GM23338 (cell line): ENCODE measurements at regions not wholly inside any gene's neighbourhood (a gene's known extent, or its start where the extent isn't known, plus 50 kb on each side); places are given as distances from the start of the nearest gene placed in this dataset.
"Not testable (repeated sequence)": the region's sequence is repeated elsewhere in the genome, so short reads cannot be mapped to it uniquely, and the experiment has no call there.

Source experiments
- ATAC-seq: fragments of 200-7000 bp; cut with Tn5 transposase; 3 replicates; pipeline ENCODE4 v1.9.1; 2020
- DNase-seq: peaks from one replicate; pipeline ENCODE4 v3.0.0-alpha.2; 2015; ENCODE audit warnings: low spot score
- H2AFZ ChIP-seq: fragments of 200-600 bp; sonication (generic); 2 replicates; pipeline ENCODE4 v1.8.0; 2016; ENCODE audit warnings: antibody characterized with exemption, mild to moderate bottlenecking, moderate library complexity
- H3F3A ChIP-seq: fragments of 200-600 bp; sonication (generic); replicated peaks from 2 replicates; pipeline ENCODE4 v1.8.0; 2017; ENCODE audit warnings: antibody characterized with exemption, mixed run types, low read depth
- H3K27ac ChIP-seq: fragments of 200-600 bp; sonication (generic); 2 replicates; pipeline ENCODE4 v1.6.1; 2016; ENCODE audit warnings: low read depth
- H3K27me3 ChIP-seq: fragments of 200-600 bp; sonication (generic); 2 replicates; pipeline ENCODE4 v1.8.0; 2016; ENCODE audit warnings: mild to moderate bottlenecking, mixed run types, moderate library complexity; ENCODE audit not compliant: insufficient read depth
- H3K36me3 ChIP-seq: fragments of 200-600 bp; sonication (generic); 2 replicates; pipeline ENCODE4 v1.8.0; 2016; ENCODE audit warnings: mild to moderate bottlenecking; ENCODE audit not compliant: insufficient read depth
- H3K4me1 ChIP-seq: fragments of 200-600 bp; sonication (generic); 2 replicates; pipeline ENCODE4 v1.8.0; 2016; ENCODE audit warnings: mild to moderate bottlenecking, moderate library complexity; ENCODE audit not compliant: insufficient read depth
- H3K4me2 ChIP-seq: fragments of 200-600 bp; sonication (generic); 2 replicates; pipeline ENCODE4 v1.7.1; 2017; ENCODE audit warnings: mixed run types
- H3K4me3 ChIP-seq: fragments of 200-600 bp; sonication (generic); 2 replicates; pipeline ENCODE4 v1.6.1; 2016; ENCODE audit warnings: mixed run types
- H3K79me2 ChIP-seq: fragments of 200-600 bp; sonication (generic); replicated peaks from 2 replicates; pipeline ENCODE4 v1.8.0; 2017; ENCODE audit warnings: mild to moderate bottlenecking; ENCODE audit not compliant: insufficient read depth
- H3K9me2 ChIP-seq: fragments of 200-600 bp; sonication (generic); 2 replicates; pipeline ENCODE4 v1.8.0; 2017; ENCODE audit not compliant: insufficient read depth
- H4K20me1 ChIP-seq: fragments of 200-600 bp; sonication (generic); replicated peaks from 2 replicates; pipeline ENCODE4 v1.8.0; 2017; ENCODE audit warnings: mild to moderate bottlenecking; ENCODE audit not compliant: insufficient read depth
- H3K27ac Mint-ChIP-seq: 2 replicates; pipeline ENCODE4 v1.8.0; 2020; ENCODE audit warnings: inconsistent platforms, mild to moderate bottlenecking, moderate library complexity, mixed read lengths
- H3K27me3 Mint-ChIP-seq: 3 replicates; pipeline ENCODE4 v1.8.0; 2022; ENCODE audit warnings: low read depth, mild to moderate bottlenecking, moderate library complexity, mixed read lengths, inconsistent platforms; ENCODE audit not compliant: insufficient read depth, poor library complexity
- H3K36me3 Mint-ChIP-seq: 3 replicates; pipeline ENCODE4 v1.8.0; 2021; ENCODE audit warnings: low read depth, mild to moderate bottlenecking, inconsistent platforms, moderate library complexity, mixed read lengths
- H3K4me1 Mint-ChIP-seq: 3 replicates; pipeline ENCODE4 v1.8.0; 2020; ENCODE audit warnings: mild to moderate bottlenecking, inconsistent platforms, mixed read lengths
- H3K4me3 Mint-ChIP-seq: 3 replicates; pipeline ENCODE4 v1.8.0; 2021; ENCODE audit warnings: moderate library complexity, mild to moderate bottlenecking, inconsistent platforms, mixed read lengths
- H3K9me3 Mint-ChIP-seq: 3 replicates; pipeline ENCODE4 v1.8.0; 2020; ENCODE audit warnings: moderate library complexity, mild to moderate bottlenecking, inconsistent platforms, mixed read lengths
- CREB1 ChIP-seq: fragments of 250-450 bp; sonication (Bioruptor Pico); IDR thresholded peaks from 2 replicates; pipeline ENCODE4 v1.5.0; 2020; ENCODE audit warnings: low read depth, mild to moderate bottlenecking, moderate library complexity
- EZH2 ChIP-seq: fragments of 200-600 bp; sonication (generic); IDR thresholded peaks from one replicate; pipeline ENCODE4 v1.8.0; 2017; ENCODE audit warnings: antibody characterized with exemption, mild to moderate bottlenecking, low read depth; ENCODE audit not compliant: unreplicated experiment
- JUNB ChIP-seq: IDR thresholded peaks from one replicate; pipeline ENCODE4 v1.6.1; 2016; ENCODE audit warnings: antibody characterized with exemption; ENCODE audit not compliant: unreplicated experiment
- POLR2AphosphoS5 ChIP-seq: IDR thresholded peaks from 2 replicates; pipeline ENCODE4 v1.6.1; 2016; ENCODE audit warnings: antibody characterized with exemption, low read depth
- STAT1 ChIP-seq: IDR thresholded peaks from one replicate; pipeline ENCODE4 v1.6.1; 2016; ENCODE audit warnings: antibody characterized with exemption; ENCODE audit not compliant: unreplicated experiment
- ZNF114 ChIP-seq: fragments of 250-450 bp; sonication (Bioruptor Pico); IDR thresholded peaks from 2 replicates; pipeline ENCODE4 v1.5.0; 2020; ENCODE audit warnings: mild to moderate bottlenecking, moderate library complexity
- TF ChIP-seq, protein P1 (sequence below): IDR thresholded peaks from one replicate; pipeline ENCODE4 v1.6.1; 2018; ENCODE audit warnings: antibody characterized with exemption; ENCODE audit not compliant: unreplicated experiment
- TF ChIP-seq, protein P2 (sequence below): IDR thresholded peaks from 2 replicates; pipeline ENCODE4 v1.6.1; 2016; ENCODE audit warnings: antibody characterized with exemption
- TF ChIP-seq, protein P3 (sequence below), 2 experiments: fragments of 200-600 bp in 1 of 2; sonication (generic) in 1 of 2; conservative IDR thresholded peaks; 2 replicates each; pipeline versions ENCODE4 v1.5.1 to v1.6.1; 2016 to 2017; ENCODE audit warnings: antibody characterized with exemption in 2 of 2, low read depth in 2 of 2, mild to moderate bottlenecking in 2 of 2, moderate library complexity in 1 of 2

DNA sequence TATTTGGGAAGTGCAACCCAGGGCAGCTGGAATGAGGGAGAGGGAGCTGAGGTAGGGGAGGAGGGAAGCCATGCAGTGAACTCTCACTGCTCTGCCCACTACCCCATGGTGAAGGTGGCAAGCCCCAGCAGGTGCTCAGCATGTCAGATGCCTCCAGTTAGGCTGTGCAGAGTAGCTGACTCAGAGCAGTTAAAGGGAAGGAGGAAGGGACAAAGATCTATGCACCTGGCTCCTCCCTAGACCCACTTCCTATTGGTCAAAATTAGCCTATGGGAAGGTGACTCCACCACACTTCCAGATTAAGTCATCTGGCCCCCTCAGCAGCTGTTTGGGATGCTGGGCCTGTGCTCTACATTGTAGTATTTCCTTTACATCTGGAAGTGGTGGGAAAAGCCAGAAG is 125.7 kb upstream of the MTPN start (continued):
- TF ChIP-seq, protein P1, sequence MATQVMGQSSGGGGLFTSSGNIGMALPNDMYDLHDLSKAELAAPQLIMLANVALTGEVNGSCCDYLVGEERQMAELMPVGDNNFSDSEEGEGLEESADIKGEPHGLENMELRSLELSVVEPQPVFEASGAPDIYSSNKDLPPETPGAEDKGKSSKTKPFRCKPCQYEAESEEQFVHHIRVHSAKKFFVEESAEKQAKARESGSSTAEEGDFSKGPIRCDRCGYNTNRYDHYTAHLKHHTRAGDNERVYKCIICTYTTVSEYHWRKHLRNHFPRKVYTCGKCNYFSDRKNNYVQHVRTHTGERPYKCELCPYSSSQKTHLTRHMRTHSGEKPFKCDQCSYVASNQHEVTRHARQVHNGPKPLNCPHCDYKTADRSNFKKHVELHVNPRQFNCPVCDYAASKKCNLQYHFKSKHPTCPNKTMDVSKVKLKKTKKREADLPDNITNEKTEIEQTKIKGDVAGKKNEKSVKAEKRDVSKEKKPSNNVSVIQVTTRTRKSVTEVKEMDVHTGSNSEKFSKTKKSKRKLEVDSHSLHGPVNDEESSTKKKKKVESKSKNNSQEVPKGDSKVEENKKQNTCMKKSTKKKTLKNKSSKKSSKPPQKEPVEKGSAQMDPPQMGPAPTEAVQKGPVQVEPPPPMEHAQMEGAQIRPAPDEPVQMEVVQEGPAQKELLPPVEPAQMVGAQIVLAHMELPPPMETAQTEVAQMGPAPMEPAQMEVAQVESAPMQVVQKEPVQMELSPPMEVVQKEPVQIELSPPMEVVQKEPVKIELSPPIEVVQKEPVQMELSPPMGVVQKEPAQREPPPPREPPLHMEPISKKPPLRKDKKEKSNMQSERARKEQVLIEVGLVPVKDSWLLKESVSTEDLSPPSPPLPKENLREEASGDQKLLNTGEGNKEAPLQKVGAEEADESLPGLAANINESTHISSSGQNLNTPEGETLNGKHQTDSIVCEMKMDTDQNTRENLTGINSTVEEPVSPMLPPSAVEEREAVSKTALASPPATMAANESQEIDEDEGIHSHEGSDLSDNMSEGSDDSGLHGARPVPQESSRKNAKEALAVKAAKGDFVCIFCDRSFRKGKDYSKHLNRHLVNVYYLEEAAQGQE: no peak
- TF ChIP-seq JUNB (no peak), EZH2 (no peak), CREB1 (CRISPR knock-in tag) (no peak), ZNF114 (no peak), STAT1 (no peak), POLR2AphosphoS5 (no peak)
- TF ChIP-seq, protein P2, sequence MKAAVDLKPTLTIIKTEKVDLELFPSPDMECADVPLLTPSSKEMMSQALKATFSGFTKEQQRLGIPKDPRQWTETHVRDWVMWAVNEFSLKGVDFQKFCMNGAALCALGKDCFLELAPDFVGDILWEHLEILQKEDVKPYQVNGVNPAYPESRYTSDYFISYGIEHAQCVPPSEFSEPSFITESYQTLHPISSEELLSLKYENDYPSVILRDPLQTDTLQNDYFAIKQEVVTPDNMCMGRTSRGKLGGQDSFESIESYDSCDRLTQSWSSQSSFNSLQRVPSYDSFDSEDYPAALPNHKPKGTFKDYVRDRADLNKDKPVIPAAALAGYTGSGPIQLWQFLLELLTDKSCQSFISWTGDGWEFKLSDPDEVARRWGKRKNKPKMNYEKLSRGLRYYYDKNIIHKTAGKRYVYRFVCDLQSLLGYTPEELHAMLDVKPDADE: no peak
- TF ChIP-seq, protein P3, sequence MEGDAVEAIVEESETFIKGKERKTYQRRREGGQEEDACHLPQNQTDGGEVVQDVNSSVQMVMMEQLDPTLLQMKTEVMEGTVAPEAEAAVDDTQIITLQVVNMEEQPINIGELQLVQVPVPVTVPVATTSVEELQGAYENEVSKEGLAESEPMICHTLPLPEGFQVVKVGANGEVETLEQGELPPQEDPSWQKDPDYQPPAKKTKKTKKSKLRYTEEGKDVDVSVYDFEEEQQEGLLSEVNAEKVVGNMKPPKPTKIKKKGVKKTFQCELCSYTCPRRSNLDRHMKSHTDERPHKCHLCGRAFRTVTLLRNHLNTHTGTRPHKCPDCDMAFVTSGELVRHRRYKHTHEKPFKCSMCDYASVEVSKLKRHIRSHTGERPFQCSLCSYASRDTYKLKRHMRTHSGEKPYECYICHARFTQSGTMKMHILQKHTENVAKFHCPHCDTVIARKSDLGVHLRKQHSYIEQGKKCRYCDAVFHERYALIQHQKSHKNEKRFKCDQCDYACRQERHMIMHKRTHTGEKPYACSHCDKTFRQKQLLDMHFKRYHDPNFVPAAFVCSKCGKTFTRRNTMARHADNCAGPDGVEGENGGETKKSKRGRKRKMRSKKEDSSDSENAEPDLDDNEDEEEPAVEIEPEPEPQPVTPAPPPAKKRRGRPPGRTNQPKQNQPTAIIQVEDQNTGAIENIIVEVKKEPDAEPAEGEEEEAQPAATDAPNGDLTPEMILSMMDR (conservative IDR thresholded peaks at IDR 0.05; ENCODE audit: low read depth in 2 of 2): no peak

DNA sequence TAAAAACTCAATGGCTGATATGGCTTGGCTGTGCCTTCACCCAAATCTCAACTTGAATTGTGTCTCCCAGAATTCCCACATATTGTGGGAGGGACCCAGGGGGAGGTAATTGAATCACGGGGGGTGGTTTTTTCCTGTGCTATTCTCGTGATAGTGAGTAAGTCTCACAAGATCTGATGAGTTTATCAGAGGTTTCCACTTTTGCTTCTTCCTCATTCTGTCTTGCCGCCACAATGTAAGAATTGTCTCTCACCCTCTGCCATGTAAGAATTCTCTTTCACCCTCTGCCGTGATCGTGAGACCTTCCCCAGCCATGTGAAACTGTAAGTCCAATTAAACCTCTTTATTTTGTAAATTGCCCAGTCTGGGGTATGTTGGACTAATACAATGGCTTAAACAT is 115.6 kb upstream of the MTPN start:
- not testable (repeated sequence) for H3K9me2 ChIP-seq, DNase-seq, H3K36me3 ChIP-seq, H3K4me3 ChIP-seq, ATAC-seq, H3K27ac ChIP-seq, H3K27ac Mint-ChIP-seq, H3K4me1 Mint-ChIP-seq, H3K4me1 ChIP-seq, H2AFZ ChIP-seq, H3K27me3 ChIP-seq, H3K4me2 ChIP-seq, H3K36me3 Mint-ChIP-seq, H3K27me3 Mint-ChIP-seq, H4K20me1 ChIP-seq, H3K79me2 ChIP-seq, H3K4me3 Mint-ChIP-seq, H3F3A ChIP-seq
- H3K9me3 Mint-ChIP-seq: peaks cover 12% of the 10 kb centered on the region
